OCI-LY3 (cell line): ENCODE measurements at regions not wholly inside any gene's neighbourhood (a gene's known extent, or its start where the extent isn't known, plus 50 kb on each side); places are given as distances from the start of the nearest gene placed in this dataset.

Source experiments
- EZH2phosphoT487 ChIP-seq: fragments of 200-600 bp; shearing (Covaris generic); IDR thresholded peaks from 2 replicates; pipeline ENCODE4 v1.6.1; 2018; ENCODE audit warnings: antibody characterized with exemption, mixed run types, low read depth
- TF ChIP-seq, protein P1 (sequence below): fragments of 200-600, 300-600 bp; sonication (generic); IDR thresholded peaks from 2 replicates; pipeline ENCODE4 v1.5.1; 2014; ENCODE audit warnings: antibody characterized with exemption, low read length, low read depth

DNA sequence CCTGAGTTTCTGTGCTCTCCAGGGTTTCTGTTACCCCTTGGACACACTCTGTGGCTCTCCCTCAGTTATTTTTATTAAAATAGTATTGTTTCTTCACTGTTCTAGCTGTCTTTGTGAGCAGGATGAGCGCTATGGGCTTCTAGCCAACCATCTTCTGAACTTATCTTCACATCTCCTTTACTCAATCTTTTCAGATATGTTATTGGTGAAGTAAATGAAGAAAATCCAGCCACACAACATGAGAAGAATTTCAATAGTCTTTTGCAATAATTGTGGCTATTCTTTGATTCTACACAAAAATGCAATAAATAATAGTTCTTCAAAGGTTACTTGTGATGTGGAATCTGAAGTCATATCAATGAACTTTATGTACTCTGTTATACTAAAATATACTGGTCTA, 80.3 kb upstream of the CAMK1G start:
- TF ChIP-seq, protein P1, sequence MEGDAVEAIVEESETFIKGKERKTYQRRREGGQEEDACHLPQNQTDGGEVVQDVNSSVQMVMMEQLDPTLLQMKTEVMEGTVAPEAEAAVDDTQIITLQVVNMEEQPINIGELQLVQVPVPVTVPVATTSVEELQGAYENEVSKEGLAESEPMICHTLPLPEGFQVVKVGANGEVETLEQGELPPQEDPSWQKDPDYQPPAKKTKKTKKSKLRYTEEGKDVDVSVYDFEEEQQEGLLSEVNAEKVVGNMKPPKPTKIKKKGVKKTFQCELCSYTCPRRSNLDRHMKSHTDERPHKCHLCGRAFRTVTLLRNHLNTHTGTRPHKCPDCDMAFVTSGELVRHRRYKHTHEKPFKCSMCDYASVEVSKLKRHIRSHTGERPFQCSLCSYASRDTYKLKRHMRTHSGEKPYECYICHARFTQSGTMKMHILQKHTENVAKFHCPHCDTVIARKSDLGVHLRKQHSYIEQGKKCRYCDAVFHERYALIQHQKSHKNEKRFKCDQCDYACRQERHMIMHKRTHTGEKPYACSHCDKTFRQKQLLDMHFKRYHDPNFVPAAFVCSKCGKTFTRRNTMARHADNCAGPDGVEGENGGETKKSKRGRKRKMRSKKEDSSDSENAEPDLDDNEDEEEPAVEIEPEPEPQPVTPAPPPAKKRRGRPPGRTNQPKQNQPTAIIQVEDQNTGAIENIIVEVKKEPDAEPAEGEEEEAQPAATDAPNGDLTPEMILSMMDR: no peak
- no peak for TF ChIP-seq EZH2phosphoT487
